ENCODE measurements at regions not wholly inside any gene's neighbourhood (a gene's known extent, or its start where the extent isn't known, plus 50 kb on each side); places are given as distances from the start of the nearest gene placed in this dataset.

DNA sequence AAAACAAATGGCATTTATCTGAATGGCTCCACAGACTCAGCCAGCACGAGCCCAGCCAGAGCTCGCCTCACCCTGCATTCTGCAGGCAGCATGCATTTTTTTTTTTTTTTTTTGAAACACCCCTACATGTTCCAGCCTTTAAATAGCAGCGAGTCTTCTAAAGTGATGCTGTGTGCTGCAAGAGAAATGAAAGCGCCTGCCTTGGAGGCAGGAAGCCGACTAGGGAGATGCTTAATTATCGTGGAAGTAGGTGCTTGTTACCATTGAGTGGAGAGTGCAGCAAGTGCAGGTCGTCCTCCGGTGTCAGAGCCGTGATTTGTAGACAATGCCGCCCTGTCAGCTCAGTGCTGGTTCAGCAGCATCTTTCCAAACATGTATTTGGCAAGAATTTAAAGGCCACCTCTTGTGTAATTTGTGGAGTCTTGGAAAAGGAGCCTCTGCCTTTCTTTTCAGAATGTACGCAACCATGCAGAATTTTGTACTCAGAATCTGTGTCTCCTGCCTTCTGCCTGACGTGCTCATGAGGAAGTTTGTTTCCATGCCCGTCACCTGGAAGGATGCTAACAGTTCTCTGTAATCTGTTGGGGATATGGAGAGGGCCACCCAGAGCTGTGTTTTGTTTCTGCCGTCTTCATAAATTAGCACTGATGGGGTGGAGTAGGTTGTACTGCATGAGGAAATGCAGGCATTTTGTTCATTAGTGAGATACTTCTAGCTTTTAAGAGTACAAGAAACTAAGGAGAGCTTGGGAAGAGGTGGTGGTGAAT lies 345.9 kb upstream of the RGS6 start:
- Histone ChIP-seq H3K36me3 (no peaks in the 10 kb centered on the region), H3K27ac (peak overlapping the region; percentile 25 to 69 (median 44)), H3K4me3 (peak overlapping the region; percentile 24 to 40), H3K4me1 (peaks cover 0 to 30% (median 0%) of the 10 kb centered on the region in 3 donors), H3K9me3 (no peaks in the 10 kb centered on the region), H3K27me3 (no peaks in the 10 kb centered on the region)
- peak; percentile 78 for TF ChIP-seq POLR2AphosphoS5 (IDR thresholded peaks at IDR 0.05)
- TF ChIP-seq, protein P1, sequence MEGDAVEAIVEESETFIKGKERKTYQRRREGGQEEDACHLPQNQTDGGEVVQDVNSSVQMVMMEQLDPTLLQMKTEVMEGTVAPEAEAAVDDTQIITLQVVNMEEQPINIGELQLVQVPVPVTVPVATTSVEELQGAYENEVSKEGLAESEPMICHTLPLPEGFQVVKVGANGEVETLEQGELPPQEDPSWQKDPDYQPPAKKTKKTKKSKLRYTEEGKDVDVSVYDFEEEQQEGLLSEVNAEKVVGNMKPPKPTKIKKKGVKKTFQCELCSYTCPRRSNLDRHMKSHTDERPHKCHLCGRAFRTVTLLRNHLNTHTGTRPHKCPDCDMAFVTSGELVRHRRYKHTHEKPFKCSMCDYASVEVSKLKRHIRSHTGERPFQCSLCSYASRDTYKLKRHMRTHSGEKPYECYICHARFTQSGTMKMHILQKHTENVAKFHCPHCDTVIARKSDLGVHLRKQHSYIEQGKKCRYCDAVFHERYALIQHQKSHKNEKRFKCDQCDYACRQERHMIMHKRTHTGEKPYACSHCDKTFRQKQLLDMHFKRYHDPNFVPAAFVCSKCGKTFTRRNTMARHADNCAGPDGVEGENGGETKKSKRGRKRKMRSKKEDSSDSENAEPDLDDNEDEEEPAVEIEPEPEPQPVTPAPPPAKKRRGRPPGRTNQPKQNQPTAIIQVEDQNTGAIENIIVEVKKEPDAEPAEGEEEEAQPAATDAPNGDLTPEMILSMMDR (IDR thresholded peaks at IDR 0.05): no peak
- WGBS, 2 donors (ENCODE audit: low coverage in 1 of 2): 6 to 15% methylated on average over 12 to 13 of the region's 14 CpGs
- ATAC-seq: peak; percentile 71

DNA sequence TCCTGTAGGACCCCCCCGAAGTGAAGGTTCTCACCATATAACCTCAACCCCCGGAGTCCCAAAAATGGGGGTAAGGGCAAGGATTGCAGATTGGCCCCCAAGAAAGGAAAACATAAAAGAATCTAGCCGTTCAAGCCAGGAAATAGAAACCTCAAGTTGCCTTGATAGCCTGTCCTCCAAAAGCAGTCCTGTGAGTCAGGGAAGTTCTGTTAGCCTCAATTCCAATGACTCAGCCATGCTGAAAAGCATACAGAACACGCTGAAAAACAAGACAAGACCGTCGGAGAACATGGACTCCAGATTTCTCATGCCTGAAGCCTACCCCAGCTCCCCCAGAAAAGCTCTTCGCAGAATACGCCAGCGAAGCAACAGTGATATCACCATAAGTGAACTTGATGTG lies 344.2 kb upstream of the RGS6 start:
- H3K9me3 ChIP-seq: no peaks in the 10 kb centered on the region
- TF ChIP-seq POLR2AphosphoS5 (IDR thresholded peaks at IDR 0.05) (no peak), POLR2A (IDR thresholded peaks at IDR 0.05) (no peak), EP300 (IDR thresholded peaks at IDR 0.05) (no peak)
- TF ChIP-seq, protein P1 (IDR thresholded peaks at IDR 0.05): no peak
- H3K4me3 ChIP-seq: no peak overlapping the region
- no peaks in the 10 kb centered on the region for H3K36me3 ChIP-seq
- ATAC-seq: no peak
- 93 to 100% methylated on average over 1 to 6 of the region's 9 CpGs for WGBS, 2 donors (ENCODE audit: low coverage in 1 of 2)
- H3K4me1 ChIP-seq: peaks cover 0 to 38% (median 6%) of the 10 kb centered on the region in 3 donors
- no peaks in the 10 kb centered on the region for H3K27me3 ChIP-seq
- H3K27ac ChIP-seq: no peak overlapping the region

DNA sequence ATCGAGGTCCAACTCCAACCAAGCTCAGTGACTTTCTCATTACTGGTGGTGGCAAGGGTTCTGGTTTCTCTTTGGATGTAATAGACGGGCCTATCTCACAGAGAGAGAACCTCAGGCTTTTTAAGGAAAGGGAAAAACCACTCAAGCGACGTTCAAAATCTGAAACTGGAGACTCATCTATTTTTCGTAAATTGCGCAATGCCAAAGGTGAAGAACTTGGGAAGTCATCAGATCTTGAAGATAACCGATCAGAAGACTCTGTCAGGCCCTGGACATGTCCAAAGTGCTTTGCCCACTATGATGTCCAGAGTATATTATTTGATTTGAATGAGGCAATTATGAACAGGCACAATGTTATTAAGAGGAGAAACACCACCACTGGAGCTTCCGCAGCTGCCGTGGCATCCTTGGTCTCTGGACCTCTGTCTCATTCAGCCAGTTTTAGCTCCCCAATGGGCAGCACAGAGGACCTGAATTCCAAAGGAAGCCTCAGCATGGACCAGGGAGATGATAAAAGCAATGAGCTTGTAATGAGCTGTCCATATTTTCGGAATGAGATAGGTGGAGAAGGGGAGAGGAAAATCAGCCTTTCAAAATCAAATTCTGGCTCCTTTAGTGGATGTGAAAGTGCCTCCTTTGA lies 343.5 kb upstream of the RGS6 start:
- H3K27ac ChIP-seq: no peak overlapping the region
- no peaks in the 10 kb centered on the region for H3K27me3 ChIP-seq
- WGBS, 2 donors (ENCODE audit: low coverage in 1 of 2): 94 to 100% methylated on average over 2 to 9 of the region's 10 CpGs
- no peak overlapping the region for H3K4me3 ChIP-seq
- no peaks in the 10 kb centered on the region for H3K36me3 ChIP-seq
- no peaks in the 10 kb centered on the region for H3K9me3 ChIP-seq
- H3K4me1 ChIP-seq: peaks cover 0 to 33% (median 6%) of the 10 kb centered on the region in 3 donors
- TF ChIP-seq POLR2AphosphoS5 (IDR thresholded peaks at IDR 0.05): no peak
- TF ChIP-seq, protein P1 (IDR thresholded peaks at IDR 0.05): no peak
- TF ChIP-seq POLR2A (IDR thresholded peaks at IDR 0.05): no peak
- no peak for TF ChIP-seq EP300 (IDR thresholded peaks at IDR 0.05)
- no peak for ATAC-seq

DNA sequence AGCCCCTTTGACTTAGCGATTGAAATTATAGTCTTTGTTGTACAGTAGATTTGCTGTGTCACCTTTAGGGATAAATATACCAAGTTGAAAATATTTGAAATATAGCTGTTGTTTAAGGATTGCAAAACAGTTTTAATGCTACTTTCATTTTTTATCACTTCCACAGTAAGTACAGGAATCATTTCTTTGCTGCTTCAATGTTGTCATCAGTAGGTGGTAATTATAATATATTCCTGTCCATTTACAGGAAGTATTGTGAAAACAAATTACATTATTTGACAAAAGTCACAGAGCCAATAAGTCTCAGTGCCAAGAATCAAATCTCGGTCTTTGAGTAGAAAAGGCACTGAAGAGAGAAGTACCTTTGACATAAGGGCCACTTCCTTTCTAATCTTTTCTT lies 342.6 kb upstream of the RGS6 start:
- Histone ChIP-seq H3K9me3 (no peaks in the 10 kb centered on the region), H3K36me3 (no peaks in the 10 kb centered on the region), H3K4me1 (peaks cover 0 to 36% (median 6%) of the 10 kb centered on the region in 3 donors), H3K27me3 (no peaks in the 10 kb centered on the region), H3K27ac (no peak overlapping the region), H3K4me3 (no peak overlapping the region)
- WGBS, 2 donors (ENCODE audit: low coverage in 1 of 2): 90 to 95% methylated on average over 2 of the region's 2 CpGs
- ATAC-seq: no peak
- no peak for TF ChIP-seq POLR2A (IDR thresholded peaks at IDR 0.05)
- no peak for TF ChIP-seq POLR2AphosphoS5 (IDR thresholded peaks at IDR 0.05)
- no peak for TF ChIP-seq EP300 (IDR thresholded peaks at IDR 0.05)
- TF ChIP-seq, protein P1 (IDR thresholded peaks at IDR 0.05): no peak

DNA sequence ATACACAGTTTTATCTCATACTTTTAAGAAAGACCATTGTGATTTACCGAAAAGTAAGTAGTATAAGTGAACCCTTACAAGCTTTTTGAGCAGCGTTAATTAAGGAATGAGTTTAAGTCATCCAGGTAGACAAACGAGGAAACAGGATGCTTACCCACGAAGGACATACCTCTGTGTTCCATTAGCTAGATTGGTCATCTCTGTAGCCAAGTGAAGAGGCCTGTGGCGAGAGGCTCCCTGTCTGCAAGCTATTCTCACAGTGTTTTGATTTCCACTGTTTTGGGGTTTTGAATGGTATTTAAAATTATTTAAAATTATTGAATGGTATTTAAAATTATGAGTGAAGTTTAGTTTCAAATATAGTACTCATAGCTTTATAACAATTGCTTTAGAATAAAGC lies 342.1 kb upstream of the RGS6 start:
- H3K27me3 ChIP-seq: no peaks in the 10 kb centered on the region
- H3K27ac ChIP-seq: no peak overlapping the region
- H3K4me1 ChIP-seq: peaks cover 0 to 42% (median 10%) of the 10 kb centered on the region in 3 donors
- H3K9me3 ChIP-seq: no peaks in the 10 kb centered on the region
- no peak for TF ChIP-seq EP300 (IDR thresholded peaks at IDR 0.05)
- TF ChIP-seq, protein P1 (IDR thresholded peaks at IDR 0.05): no peak
- H3K4me3 ChIP-seq: no peak overlapping the region
- H3K36me3 ChIP-seq: no peaks in the 10 kb centered on the region
- 92 to 94% methylated on average over 3 to 5 of the region's 5 CpGs for WGBS, 2 donors (ENCODE audit: low coverage in 1 of 2)
- no peak for ATAC-seq
